Left ventricle myocardium inferior (tissue), 1 donor: ENCODE measurements at regions not wholly inside any gene's neighbourhood (a gene's known extent, or its start where the extent isn't known, plus 50 kb on each side); places are given as distances from the start of the nearest gene placed in this dataset.

Source experiments
- DNase-seq: peaks from one replicate; pipeline ENCODE4 v3.0.0-alpha.2; 2020
- H3K27ac ChIP-seq: fragments of 200-600 bp; replicated peaks from 2 replicates; pipeline ENCODE4 v1.8.0; 2021
- H3K27me3 ChIP-seq: fragments of 200-600 bp; 2 replicates; pipeline ENCODE4 v1.8.0; 2021; ENCODE audit warnings: low read depth
- H3K36me3 ChIP-seq: fragments of 200-600 bp; 2 replicates; pipeline ENCODE4 v1.8.0; 2021
- H3K4me1 ChIP-seq: fragments of 200-600 bp; 2 replicates; pipeline ENCODE4 v1.8.0; 2021
- H3K4me3 ChIP-seq: fragments of 200-600 bp; 2 replicates; pipeline ENCODE4 v1.8.0; 2021; ENCODE audit warnings: mild to moderate bottlenecking, moderate library complexity
- H3K9me3 ChIP-seq: fragments of 200-600 bp; replicated peaks from 2 replicates; pipeline ENCODE4 v1.8.0; 2021
- CTCF ChIP-seq: fragments of 200-600 bp; IDR thresholded peaks from 2 replicates; pipeline ENCODE4 v1.8.0; 2021; ENCODE audit warnings: antibody characterized with exemption, mild to moderate bottlenecking, borderline replicate concordance
- intact Hi-C: fragments of 100-400 bp; cut with micrococcal nuclease; formaldehyde crosslinking; loops from one replicate; pipeline ENCODE4 v1.11.0; 2022
- donor health status: DM: no; HTN: yes; CAD: no; lungs with severe emphysema.

GRCh38 chr4:144342949-144343760 lies 202.6 kb upstream of the GYPA start:
- H3K4me3 ChIP-seq, result no peak overlapping the region
- H3K27ac ChIP-seq, result no peak overlapping the region
- H3K9me3 ChIP-seq, result peaks cover 11% of the 10 kb centered on the region
- intact Hi-C loops, result no loop called here
- no peak for TF ChIP-seq CTCF
- H3K4me1 ChIP-seq, result no peaks in the 10 kb centered on the region
- DNase-seq, result no peak
- no peaks in the 10 kb centered on the region for H3K27me3 ChIP-seq
- H3K36me3 ChIP-seq, result no peaks in the 10 kb centered on the region

- no peaks in the 10 kb centered on the region for H3K4me1 ChIP-seq
- intact Hi-C loops, result no loop called here
- TF ChIP-seq CTCF, result no peak
- no peak for DNase-seq
- no peaks in the 10 kb centered on the region for H3K9me3 ChIP-seq
- H3K36me3 ChIP-seq, result no peaks in the 10 kb centered on the region
- no peaks in the 10 kb centered on the region for H3K27me3 ChIP-seq
- H3K27ac ChIP-seq, result no peak overlapping the region
- no peak overlapping the region for H3K4me3 ChIP-seq
Measured at GRCh38 chr4:144347121-144347520, 206.6 kb upstream of the GYPA start.

GRCh38 chr4:144350706-144351105 lies 210.2 kb upstream of the GYPA start:
- Histone ChIP-seq H3K27ac (no peak overlapping the region), H3K4me1 (no peaks in the 10 kb centered on the region), H3K27me3 (peaks cover 21% of the 10 kb centered on the region), H3K4me3 (no peak overlapping the region), H3K36me3 (no peaks in the 10 kb centered on the region), H3K9me3 (no peaks in the 10 kb centered on the region)
- no peak for DNase-seq
- intact Hi-C loops, result no loop called here
- no peak for TF ChIP-seq CTCF

- Histone ChIP-seq H3K4me3 (no peak overlapping the region), H3K27me3 (peaks cover 24% of the 10 kb centered on the region), H3K4me1 (no peaks in the 10 kb centered on the region), H3K27ac (no peak overlapping the region), H3K9me3 (no peaks in the 10 kb centered on the region), H3K36me3 (no peaks in the 10 kb centered on the region)
- intact Hi-C loops, result no loop called here
- DNase-seq, result no peak
- no peak for TF ChIP-seq CTCF
Measured at GRCh38 chr4:144351306-144351705, 210.8 kb upstream of the GYPA start.

GRCh38 chr4:144353292-144353691 lies 212.8 kb upstream of the GYPA start:
- Histone ChIP-seq H3K4me1 (no peaks in the 10 kb centered on the region), H3K36me3 (no peaks in the 10 kb centered on the region), H3K27me3 (peaks cover 24% of the 10 kb centered on the region), H3K27ac (no peak overlapping the region), H3K9me3 (no peaks in the 10 kb centered on the region), H3K4me3 (no peak overlapping the region)
- no peak for TF ChIP-seq CTCF
- intact Hi-C loops, result no loop called here
- no peak for DNase-seq
